ENCODE measurements at regions not wholly inside any gene's neighbourhood (a gene's known extent, or its start where the extent isn't known, plus 50 kb on each side); places are given as distances from the start of the nearest gene placed in this dataset.

DNA sequence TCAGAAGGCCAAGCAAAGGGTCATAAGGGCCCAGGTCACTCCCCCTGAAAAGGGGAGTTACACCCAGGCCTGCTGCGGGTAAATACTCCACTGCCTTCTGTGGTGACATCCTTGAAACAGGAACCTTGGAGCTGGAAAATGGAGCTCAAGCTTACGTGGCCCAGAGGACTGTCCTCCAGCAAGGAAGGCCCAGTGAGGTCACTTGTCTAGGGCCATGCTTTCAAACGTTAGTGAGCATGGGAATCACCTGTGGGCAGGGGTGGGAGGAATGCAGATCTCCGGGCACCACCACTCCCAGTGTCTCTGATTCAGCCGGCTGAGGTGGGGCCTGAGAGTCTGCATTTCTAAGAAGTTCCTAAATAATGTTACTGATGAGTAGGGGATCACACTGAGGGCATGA, 140.5 kb upstream of the CCND2 start:
- Histone ChIP-seq H3K27ac (ENCODE audit: low read depth, low read length) (no peak overlapping the region), H3K9me3 (ENCODE audit: control insufficient read depth, low read length) (no peaks in the 10 kb centered on the region), H3K36me3 (ENCODE audit: control insufficient read depth, insufficient read depth, low read length) (no peaks in the 10 kb centered on the region), H3K9ac (ENCODE audit: extremely low read depth, low read length, poor library complexity, severe bottlenecking) (no peak overlapping the region), H3K27me3 (ENCODE audit: control insufficient read depth, insufficient read depth, low read length, poor library complexity, severe bottlenecking) (no peaks in the 10 kb centered on the region), H3K4me3 (ENCODE audit: low read length) (no peak overlapping the region), H3K4me1 (ENCODE audit: control insufficient read depth, insufficient read depth, low read length) (peaks cover 15% of the 10 kb centered on the region)
- no peak overlapping the region for H3K27ac Mint-ChIP-seq
- peaks cover 46% of the 10 kb centered on the region for H3K4me1 Mint-ChIP-seq
- 91% methylated on average over 5 of the region's 5 CpGs; no CpG with 5 or more reads in 1 of the 2 experiments for WGBS, 2 experiments (ENCODE audit: insufficient coverage in 1 of 2, insufficient read length in 1 of 2)
- H3K4me3 Mint-ChIP-seq, result no peak overlapping the region
- DNase-seq, result peak; percentile 45
- no peaks in the 10 kb centered on the region for H3K36me3 Mint-ChIP-seq (ENCODE audit: low read depth)
- H3K27me3 Mint-ChIP-seq (ENCODE audit: insufficient read depth), result no peaks in the 10 kb centered on the region
- TF ChIP-seq, protein P1, sequence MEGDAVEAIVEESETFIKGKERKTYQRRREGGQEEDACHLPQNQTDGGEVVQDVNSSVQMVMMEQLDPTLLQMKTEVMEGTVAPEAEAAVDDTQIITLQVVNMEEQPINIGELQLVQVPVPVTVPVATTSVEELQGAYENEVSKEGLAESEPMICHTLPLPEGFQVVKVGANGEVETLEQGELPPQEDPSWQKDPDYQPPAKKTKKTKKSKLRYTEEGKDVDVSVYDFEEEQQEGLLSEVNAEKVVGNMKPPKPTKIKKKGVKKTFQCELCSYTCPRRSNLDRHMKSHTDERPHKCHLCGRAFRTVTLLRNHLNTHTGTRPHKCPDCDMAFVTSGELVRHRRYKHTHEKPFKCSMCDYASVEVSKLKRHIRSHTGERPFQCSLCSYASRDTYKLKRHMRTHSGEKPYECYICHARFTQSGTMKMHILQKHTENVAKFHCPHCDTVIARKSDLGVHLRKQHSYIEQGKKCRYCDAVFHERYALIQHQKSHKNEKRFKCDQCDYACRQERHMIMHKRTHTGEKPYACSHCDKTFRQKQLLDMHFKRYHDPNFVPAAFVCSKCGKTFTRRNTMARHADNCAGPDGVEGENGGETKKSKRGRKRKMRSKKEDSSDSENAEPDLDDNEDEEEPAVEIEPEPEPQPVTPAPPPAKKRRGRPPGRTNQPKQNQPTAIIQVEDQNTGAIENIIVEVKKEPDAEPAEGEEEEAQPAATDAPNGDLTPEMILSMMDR (conservative IDR thresholded peaks at IDR 0.05), result no peak
- peaks cover 2% of the 10 kb centered on the region for H3K9me3 Mint-ChIP-seq

DNA sequence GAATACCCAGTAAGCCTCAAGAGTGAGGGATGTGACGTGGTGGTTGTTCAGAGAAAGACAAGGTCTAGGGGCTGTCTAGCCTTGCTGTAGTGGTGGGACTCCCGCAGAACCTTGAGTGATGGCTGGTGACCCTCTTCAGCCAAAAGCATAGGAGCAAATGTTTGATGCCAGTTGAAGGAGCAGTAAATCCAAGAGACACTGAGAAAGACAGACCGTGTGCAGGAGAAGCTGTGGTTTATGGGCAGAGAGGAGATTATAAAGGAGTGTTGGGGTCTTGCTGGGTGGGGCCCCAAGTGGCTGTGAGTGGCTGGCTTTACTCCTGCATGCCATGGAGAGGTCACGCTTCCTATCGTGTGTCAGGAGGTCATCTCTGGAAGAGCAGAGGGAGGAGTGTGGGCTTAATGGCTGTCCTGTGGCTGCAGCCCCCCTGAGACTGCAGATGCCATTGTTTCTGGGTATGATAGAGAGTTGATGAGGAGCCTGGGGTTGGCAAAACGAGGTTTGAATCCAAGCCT, 152.0 kb upstream of the CCND2 start:
- no peak for DNase-seq
- WGBS, 2 experiments (ENCODE audit: insufficient coverage in 1 of 2, insufficient read length in 1 of 2), result 90 to 91% methylated on average over 2 to 6 of the region's 6 CpGs
- no peak overlapping the region for H3K27ac ChIP-seq (ENCODE audit: low read depth, low read length)
- TF ChIP-seq, protein P1 (conservative IDR thresholded peaks at IDR 0.05), result no peak
- H3K36me3 Mint-ChIP-seq (ENCODE audit: low read depth), result no peaks in the 10 kb centered on the region
- H3K4me3 Mint-ChIP-seq, result no peak overlapping the region
- no peaks in the 10 kb centered on the region for H3K4me1 Mint-ChIP-seq
- H3K9me3 ChIP-seq (ENCODE audit: control insufficient read depth, low read length), result no peaks in the 10 kb centered on the region
- H3K4me1 ChIP-seq (ENCODE audit: control insufficient read depth, insufficient read depth, low read length), result no peaks in the 10 kb centered on the region
- H3K4me3 ChIP-seq (ENCODE audit: low read length), result no peak overlapping the region
- H3K27me3 Mint-ChIP-seq (ENCODE audit: insufficient read depth), result peaks cover 61% of the 10 kb centered on the region
- no peak overlapping the region for H3K9ac ChIP-seq (ENCODE audit: extremely low read depth, low read length, poor library complexity, severe bottlenecking)
- H3K9me3 Mint-ChIP-seq, result no peaks in the 10 kb centered on the region
- no peaks in the 10 kb centered on the region for H3K36me3 ChIP-seq (ENCODE audit: control insufficient read depth, insufficient read depth, low read length)
- no peaks in the 10 kb centered on the region for H3K27me3 ChIP-seq (ENCODE audit: control insufficient read depth, insufficient read depth, low read length, poor library complexity, severe bottlenecking)
- H3K27ac Mint-ChIP-seq, result no peak overlapping the region

DNA sequence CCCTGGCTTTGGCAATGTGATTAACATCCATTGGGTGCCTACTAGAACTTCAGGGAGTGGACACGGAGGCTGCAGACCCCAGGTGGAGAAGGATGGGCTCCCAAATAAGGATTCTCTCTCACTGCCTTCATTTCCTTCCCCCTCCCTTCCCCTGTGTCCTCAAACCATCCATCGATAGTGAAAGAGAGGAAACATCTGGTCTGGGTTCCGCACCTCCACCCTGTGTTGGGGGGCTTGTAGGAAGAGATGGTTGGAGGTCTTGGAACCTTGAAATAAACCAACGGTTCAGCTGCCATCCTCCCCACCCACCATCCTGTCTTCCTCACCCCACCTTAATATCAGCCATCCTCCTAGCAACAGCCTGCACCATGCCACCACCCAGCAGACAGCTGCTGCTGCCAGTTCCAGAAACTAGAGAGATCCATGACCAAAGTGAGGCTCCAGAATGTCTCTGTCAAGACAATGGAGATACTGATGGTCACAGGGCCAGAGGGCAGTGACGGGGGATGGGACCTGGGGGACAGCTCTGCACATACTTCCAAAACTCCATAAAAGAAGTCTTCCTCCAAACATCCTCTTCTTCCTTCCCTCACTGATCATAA, 153.1 kb upstream of the CCND2 start:
- Mint-ChIP-seq H3K27me3 (ENCODE audit: insufficient read depth) (peaks cover 69% of the 10 kb centered on the region), H3K36me3 (ENCODE audit: low read depth) (no peaks in the 10 kb centered on the region), H3K4me1 (peaks cover 5% of the 10 kb centered on the region), H3K4me3 (no peak overlapping the region), H3K9me3 (no peaks in the 10 kb centered on the region), H3K27ac (no peak overlapping the region)
- H3K27ac ChIP-seq (ENCODE audit: low read depth, low read length), result no peak overlapping the region
- no peaks in the 10 kb centered on the region for H3K4me1 ChIP-seq (ENCODE audit: control insufficient read depth, insufficient read depth, low read length)
- H3K4me3 ChIP-seq (ENCODE audit: low read length), result no peak overlapping the region
- TF ChIP-seq, protein P1 (conservative IDR thresholded peaks at IDR 0.05), result no peak
- no peak for DNase-seq
- no peaks in the 10 kb centered on the region for H3K27me3 ChIP-seq (ENCODE audit: control insufficient read depth, insufficient read depth, low read length, poor library complexity, severe bottlenecking)
- H3K9me3 ChIP-seq (ENCODE audit: control insufficient read depth, low read length), result no peaks in the 10 kb centered on the region
- 93 to 100% methylated on average over 1 to 3 of the region's 5 CpGs for WGBS, 2 experiments (ENCODE audit: insufficient coverage in 1 of 2, insufficient read length in 1 of 2)
- H3K9ac ChIP-seq (ENCODE audit: extremely low read depth, low read length, poor library complexity, severe bottlenecking), result no peak overlapping the region
- no peaks in the 10 kb centered on the region for H3K36me3 ChIP-seq (ENCODE audit: control insufficient read depth, insufficient read depth, low read length)

Data from endodermal cell (in vitro differentiated cells).